Non-pigmented ciliary epithelial cell (primary cell): ENCODE measurements at regions not wholly inside any gene's neighbourhood (a gene's known extent, or its start where the extent isn't known, plus 50 kb on each side); places are given as distances from the start of the nearest gene placed in this dataset.
"Not testable (repeated sequence)": the region's sequence is repeated elsewhere in the genome, so short reads cannot be mapped to it uniquely, and the experiment has no call there.

Experiments used
- DNase-seq: peaks from one replicate; pipeline ENCODE4 v3.0.0-alpha.2; 2010; ENCODE audit warnings: low read depth

DNA sequence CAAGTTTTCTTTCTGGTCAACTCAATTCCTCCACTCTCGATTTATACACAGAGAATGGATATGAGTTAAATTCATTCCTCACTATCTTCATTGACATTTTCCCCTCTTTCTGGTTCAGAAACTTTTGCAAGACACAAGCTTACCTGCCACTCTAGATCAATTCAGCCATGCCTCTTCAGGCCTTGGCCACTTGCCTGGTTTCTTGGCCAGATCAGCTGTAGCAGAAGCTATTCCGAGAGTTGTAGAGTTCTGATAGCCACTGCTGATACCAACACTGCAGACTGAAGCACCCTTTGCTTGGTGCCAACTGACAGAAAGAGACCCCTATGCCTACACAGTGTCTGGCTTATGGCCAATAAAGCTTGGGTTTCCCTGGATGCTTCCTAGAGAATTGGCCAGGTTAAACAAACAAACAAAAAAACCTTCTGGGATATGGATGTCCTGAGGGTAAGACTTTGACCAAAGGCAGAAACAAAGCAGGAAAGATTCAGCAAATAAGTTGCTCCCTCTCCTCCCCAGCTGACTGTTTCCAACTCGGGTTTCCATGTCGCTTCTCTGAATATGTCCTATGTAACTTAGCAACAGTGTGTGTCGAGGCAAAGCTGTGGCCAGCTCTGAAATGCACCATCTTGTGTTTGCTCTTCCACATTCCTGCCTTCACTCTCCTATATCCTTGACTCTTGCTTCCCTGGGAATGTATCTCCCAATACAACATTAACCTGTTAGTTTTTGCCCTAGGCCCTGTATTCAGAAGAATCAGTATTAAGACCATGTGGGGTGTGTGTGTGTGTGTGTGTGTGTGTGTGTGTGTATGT lies 521.6 kb downstream of the EPHA3 start:
- no peak for DNase-seq

DNA sequence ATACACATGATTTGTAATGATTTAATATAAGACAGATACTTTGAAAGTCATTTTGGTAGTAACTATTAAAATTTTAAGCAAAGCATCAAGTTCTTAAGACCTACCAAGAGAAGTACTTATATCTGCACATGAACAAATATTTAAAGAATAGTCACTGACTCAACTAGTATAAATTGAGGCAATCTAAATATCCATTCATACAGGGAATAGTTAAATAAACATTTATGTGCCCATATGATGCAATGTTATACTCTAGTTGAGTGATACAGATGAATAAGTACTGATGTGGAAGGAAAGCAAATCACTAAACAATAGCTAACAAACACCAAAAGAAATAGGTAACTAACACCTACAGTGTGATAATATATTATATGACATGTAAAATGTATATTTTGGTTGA lies 527.7 kb downstream of the EPHA3 start:
- DNase-seq, result no peak

DNA sequence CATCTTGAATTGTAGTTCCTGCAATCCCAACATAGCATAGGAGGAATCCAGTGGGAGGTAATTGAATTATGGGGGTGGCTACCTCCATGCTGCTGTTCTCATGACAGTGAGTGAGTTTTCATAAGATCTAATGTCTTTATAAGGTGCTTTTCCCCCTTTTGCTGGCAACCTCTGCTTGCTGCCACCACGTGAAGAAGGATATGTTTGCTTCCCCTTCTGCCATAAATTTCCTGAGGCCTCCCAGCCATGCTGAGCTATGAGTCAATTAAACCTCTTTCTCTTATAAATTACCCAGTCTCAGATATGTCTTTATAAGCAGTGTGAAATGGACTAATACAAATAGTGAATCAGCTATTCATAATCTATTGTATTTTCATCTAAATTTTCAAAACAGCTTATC lies 537.3 kb downstream of the EPHA3 start:
- DNase-seq, result no peak

GRCh38 chr3:89649431-89649830 lies 542.0 kb downstream of the EPHA3 start:
- DNase-seq, result no peak

GRCh38 chr3:89654031-89654430 lies 546.6 kb downstream of the EPHA3 start:
- no peak for DNase-seq

DNA sequence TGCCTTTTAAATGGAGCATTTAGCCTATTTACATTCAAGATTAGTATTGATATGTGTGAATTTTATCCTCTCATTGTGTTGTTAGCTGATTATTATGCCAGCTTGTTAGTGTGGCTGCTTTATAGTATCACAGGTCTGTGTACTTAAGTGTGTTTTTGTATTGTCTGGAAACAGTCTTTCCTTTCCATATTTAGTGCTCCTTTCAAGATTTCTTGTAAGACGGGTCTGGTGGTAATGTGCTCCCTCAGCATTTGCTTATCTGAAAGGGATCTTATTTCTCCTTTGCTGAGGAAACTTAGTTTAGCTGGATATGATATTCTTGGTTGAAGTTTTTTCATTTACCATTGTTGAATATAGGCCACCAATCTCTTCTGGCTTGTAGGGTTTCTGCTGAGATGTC lies 549.0 kb downstream of the EPHA3 start:
- DNase-seq, result no peak

DNA sequence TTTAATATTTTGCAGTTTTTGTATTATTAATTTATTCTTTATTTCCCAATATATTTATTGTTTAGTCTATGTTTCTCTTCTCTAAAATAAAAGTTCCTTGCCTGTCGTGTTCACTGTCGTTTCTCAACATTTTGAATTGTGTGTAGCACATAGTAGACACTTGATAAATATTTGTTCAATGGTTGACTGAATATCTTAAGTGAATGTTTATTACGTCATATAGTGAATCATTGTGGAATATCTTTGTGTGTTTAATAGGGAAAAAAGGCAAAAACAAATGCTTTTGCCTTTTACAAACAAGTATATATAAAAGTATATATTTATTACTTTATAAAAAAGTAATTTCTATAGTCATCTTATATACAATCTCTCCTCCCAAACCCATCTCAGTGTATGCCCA lies 572.3 kb downstream of the EPHA3 start:
- DNase-seq, result no peak

DNA sequence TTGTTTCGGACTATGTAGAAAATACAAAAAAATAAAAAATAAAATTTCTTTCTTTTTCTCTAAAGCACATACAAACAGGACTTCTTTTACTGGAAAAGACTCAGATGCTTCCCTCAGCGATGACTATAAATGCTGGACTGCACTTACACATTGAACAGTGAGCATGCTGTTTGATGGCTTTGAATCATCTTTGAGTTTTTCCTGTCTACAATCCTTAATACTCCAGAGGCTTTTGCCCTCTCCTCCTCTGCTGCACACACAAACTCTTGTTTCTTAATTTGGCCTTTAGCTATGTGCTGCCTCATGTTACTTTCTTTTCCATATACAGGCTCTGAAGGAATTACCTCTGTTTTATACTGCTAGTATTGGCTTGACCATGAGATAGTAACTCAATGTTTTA lies 575.1 kb downstream of the EPHA3 start:
- DNase-seq, result no peak

- no peak for DNase-seq
These were observed 578.3 kb downstream of the EPHA3 start for GRCh38 chr3:89685731-89686130.

DNA sequence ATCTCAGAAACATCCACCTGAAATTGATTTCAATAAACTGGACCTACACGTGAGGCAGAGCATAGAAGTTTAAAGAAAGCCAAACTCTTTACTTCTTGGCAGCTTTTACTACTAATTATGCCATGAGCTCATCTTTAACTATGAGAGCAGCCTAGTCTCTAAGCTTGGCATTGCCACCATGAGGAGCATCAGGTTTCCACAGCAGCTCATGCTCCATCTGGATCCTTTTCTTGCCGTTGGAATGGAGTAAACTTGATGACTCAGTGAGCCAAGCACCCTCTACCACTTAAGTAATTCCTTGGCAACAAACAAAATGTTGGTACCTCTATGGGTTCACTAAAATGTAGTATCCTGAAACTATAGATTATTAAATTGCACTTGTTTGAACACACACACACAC lies 583.2 kb downstream of the EPHA3 start:
- DNase-seq, result no peak

- DNase-seq, result no peak
These were observed 585.2 kb downstream of the EPHA3 start for GRCh38 chr3:89692601-89693000.

GRCh38 chr3:89697321-89697916 lies 590.0 kb downstream of the EPHA3 start:
- no peak for DNase-seq

DNA sequence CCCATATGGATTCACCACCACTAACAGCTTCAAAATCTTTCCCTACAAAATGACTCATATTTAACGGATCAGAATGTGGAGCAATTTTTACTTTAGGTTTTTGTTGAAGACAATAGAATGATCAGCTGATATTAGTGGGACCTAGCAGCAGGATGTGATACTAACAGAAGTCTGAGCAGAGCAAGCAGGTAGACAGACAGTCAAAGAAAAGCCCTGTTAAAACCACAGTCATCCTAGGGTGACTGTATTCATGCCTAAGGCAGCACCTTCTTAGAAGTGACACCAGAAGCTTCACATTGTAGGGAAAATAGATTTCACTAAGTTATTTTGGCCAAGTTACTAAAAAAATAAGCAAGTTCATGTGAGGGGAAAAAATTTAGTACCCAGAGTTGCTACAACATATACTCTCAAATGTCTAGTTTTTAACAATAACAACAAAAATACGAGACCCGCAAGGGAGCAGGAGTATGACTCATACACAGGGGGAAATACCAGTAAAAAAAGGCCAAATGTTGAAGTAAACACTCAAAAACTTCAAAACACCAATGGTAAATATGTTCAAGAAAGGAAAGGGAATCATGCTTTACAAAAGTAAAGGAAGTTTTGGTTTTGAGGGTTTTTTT lies 590.9 kb downstream of the EPHA3 start:
- no peak for DNase-seq

GRCh38 chr3:89699229-89699628 lies 591.8 kb downstream of the EPHA3 start:
- no peak for DNase-seq

DNA sequence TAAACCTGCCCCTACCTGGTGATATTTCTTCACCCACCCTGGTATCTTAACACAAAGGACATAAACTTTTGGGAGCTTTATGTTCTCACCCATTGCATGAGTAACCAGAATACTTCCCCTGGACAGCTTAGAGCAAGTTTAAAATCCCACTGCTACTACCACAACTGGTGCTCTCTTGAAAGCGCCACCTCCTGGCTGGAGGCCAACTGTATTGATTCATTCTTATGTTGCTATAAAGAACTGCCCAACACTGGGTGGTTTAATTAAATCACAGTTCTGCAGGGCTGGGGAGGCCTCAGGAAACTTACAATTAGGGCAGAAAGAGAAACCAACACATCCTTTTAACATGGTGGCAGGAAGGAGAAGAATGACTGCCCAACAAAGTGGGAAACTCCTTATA lies 592.4 kb downstream of the EPHA3 start:
- DNase-seq, result no peak

GRCh38 chr3:89702404-89702803 lies 595.0 kb downstream of the EPHA3 start:
- DNase-seq, result no peak

DNA sequence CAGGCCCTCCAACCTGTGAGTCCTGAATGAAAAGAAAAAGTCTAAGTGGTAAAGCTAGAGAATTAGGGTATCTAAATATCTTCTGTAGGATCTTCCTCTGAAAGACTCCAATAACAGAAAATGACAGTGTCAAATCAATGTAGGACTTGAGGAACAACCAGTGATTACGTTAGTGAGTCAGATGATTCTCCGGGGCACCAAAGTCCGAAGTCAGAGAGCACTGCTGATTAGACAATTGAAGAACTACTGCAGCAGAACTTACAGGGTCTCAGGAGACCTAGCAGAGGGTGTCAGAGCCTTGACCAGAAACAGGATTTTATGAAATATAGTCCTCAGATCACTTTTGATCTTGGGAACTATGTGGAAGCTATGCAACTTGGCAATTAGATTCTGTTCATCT lies 605.8 kb downstream of the EPHA3 start:
- DNase-seq, result no peak

DNA sequence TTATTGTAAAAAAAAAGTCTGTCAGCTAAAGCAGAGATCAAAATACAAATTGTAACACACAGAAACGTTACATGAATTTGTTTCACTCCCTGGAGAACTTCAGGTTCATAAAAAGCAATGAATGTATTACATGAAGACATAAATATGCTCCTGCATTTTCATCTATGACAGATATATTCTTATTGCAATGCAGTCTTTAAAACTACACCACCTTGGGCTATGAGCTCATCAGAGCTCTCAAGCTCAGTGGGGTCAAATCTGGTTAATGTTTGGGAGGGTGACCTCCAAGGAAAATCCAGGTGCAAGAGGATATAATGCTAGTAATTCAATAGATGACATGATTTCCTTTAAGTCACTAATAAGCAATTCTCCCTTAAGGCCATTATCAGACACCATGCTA lies 606.8 kb downstream of the EPHA3 start:
- DNase-seq, result no peak

GRCh38 chr3:89740080-89740880 lies 632.9 kb downstream of the EPHA3 start:
- DNase-seq, result no peak

DNA sequence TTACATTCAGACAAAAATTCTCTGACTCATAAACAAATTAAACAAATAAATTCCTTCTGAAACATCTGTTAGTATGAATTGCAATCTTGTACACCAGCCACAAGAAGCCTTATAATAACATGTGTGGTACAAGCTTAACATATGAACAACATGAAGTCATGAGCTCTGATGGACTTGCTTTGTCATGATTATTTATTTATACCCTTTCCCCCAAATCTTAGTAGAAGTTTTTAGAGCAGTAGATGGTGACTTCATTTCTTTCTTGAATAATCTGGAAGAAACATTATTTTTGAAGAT lies 633.4 kb downstream of the EPHA3 start:
- DNase-seq, result no peak

GRCh38 chr3:89742546-89742945 lies 635.1 kb downstream of the EPHA3 start:
- no peak for DNase-seq

- DNase-seq, result not testable (repeated sequence)
These were observed 640.3 kb downstream of the EPHA3 start for GRCh38 chr3:89747541-89748278.
